OCI-LY7 (cell line): ENCODE measurements at regions not wholly inside any gene's neighbourhood (a gene's known extent, or its start where the extent isn't known, plus 50 kb on each side); places are given as distances from the start of the nearest gene placed in this dataset.

Source experiments
- BruUV-seq: library from RNA; stranded (reverse); fragments of 400-500 nt; replicated peaks from 2 replicates; lab custom pipeline; 2021; lab: Mats Ljungman, UMichigan
- CTCF ChIA-PET: fragments of 300-600 bp; sonication (Branson Sonifier 250); formaldehyde crosslinking; loops from one replicate; lab custom pipeline; 2022; ENCODE audit warnings: antibody characterized with exemption; ENCODE audit not compliant: unreplicated experiment; lab: Charles Lee
- POLR2A ChIA-PET: fragments of 300-600 bp; sonication (Branson Sonifier 250); formaldehyde crosslinking; loops from one replicate; lab custom pipeline; 2022; ENCODE audit warnings: antibody characterized with exemption; lab: Charles Lee
- DNase-seq: peaks from one replicate; pipeline ENCODE4 v3.0.0-alpha.2; 2015; ENCODE audit warnings: low spot score
- H2AFZ ChIP-seq: fragments of 200-600 bp; sonication (generic), shearing (Covaris generic); 2 replicates; pipeline ENCODE4 v1.6.1; 2014; ENCODE audit warnings: mild to moderate bottlenecking, antibody characterized with exemption, low read length, moderate library complexity
- H3K27ac ChIP-seq: fragments of 200-600 bp; sonication (generic); 2 replicates; pipeline ENCODE4 v1.5.1; 2014; ENCODE audit warnings: mixed run types, low read depth, mild to moderate bottlenecking, moderate library complexity, low read length, inconsistent platforms; ENCODE audit not compliant: poor library complexity, severe bottlenecking
- H3K36me3 ChIP-seq: fragments of 200-600 bp; sonication (generic); 2 replicates; pipeline ENCODE4 v1.6.1; 2014; ENCODE audit warnings: mild to moderate bottlenecking, antibody characterized with exemption, low read length, moderate library complexity, mixed read lengths; ENCODE audit not compliant: insufficient read depth
- H3K4me1 ChIP-seq: fragments of 200-600 bp; sonication (generic); 2 replicates; pipeline ENCODE4 v1.5.1; 2014; ENCODE audit warnings: mild to moderate bottlenecking, low read length; ENCODE audit not compliant: insufficient read depth, poor library complexity, severe bottlenecking
- H3K4me2 ChIP-seq: fragments of 200-600 bp; sonication (generic); 2 replicates; pipeline ENCODE4 v1.6.1; 2014; ENCODE audit warnings: mild to moderate bottlenecking, low read length
- H3K4me3 ChIP-seq: fragments of 200-600 bp; sonication (generic); 2 replicates; pipeline ENCODE4 v1.5.1; 2014; ENCODE audit warnings: mild to moderate bottlenecking, low read depth, low read length; ENCODE audit not compliant: poor library complexity, severe bottlenecking
- H3K79me2 ChIP-seq: fragments of 200-600 bp; sonication (generic); 2 replicates; pipeline ENCODE4 v1.6.1; 2016; ENCODE audit warnings: low read depth, mild to moderate bottlenecking, low read length, moderate library complexity, mixed read lengths; ENCODE audit not compliant: insufficient read depth
- H3K9me2 ChIP-seq: fragments of 200-600 bp; sonication (generic); 2 replicates; pipeline ENCODE4 v1.6.1; 2016; ENCODE audit warnings: mild to moderate bottlenecking, low read length, mixed read lengths; ENCODE audit not compliant: insufficient read depth
- H3K9me3 ChIP-seq: fragments of 200-600 bp; sonication (generic); 2 replicates; pipeline ENCODE4 v1.6.1; 2014; ENCODE audit warnings: mild to moderate bottlenecking, mixed run types, low read length, mixed read lengths
- H4K20me1 ChIP-seq: fragments of 200-600 bp; sonication (generic); 2 replicates; pipeline ENCODE4 v1.6.1; 2014; ENCODE audit warnings: mild to moderate bottlenecking, antibody characterized with exemption, low read length, moderate library complexity, mixed read lengths; ENCODE audit not compliant: insufficient read depth
- EZH2phosphoT487 ChIP-seq: fragments of 200-600 bp; sonication (generic); IDR thresholded peaks from 2 replicates; pipeline ENCODE4 v1.6.1; 2018; ENCODE audit warnings: low read depth, borderline replicate concordance, mild to moderate bottlenecking, mixed run types, antibody characterized with exemption, low read length, moderate library complexity, mixed read lengths
- intact Hi-C: fragments of 100-400 bp; cut with micrococcal nuclease; formaldehyde crosslinking; loops from one replicate; pipeline ENCODE4 v1.10.0; 2022; ENCODE audit not compliant: unreplicated experiment
- TF ChIP-seq, protein P1 (sequence below): fragments of 200-600 bp; sonication (generic); conservative IDR thresholded peaks from 2 replicates; pipeline ENCODE4 v1.5.1; 2014; ENCODE audit warnings: mild to moderate bottlenecking, antibody characterized with exemption, low read length, moderate library complexity, mixed read lengths

GRCh38 chr4:19831644-19832285 lies 419.9 kb upstream of the SLIT2 start:
- TF ChIP-seq, protein P1, sequence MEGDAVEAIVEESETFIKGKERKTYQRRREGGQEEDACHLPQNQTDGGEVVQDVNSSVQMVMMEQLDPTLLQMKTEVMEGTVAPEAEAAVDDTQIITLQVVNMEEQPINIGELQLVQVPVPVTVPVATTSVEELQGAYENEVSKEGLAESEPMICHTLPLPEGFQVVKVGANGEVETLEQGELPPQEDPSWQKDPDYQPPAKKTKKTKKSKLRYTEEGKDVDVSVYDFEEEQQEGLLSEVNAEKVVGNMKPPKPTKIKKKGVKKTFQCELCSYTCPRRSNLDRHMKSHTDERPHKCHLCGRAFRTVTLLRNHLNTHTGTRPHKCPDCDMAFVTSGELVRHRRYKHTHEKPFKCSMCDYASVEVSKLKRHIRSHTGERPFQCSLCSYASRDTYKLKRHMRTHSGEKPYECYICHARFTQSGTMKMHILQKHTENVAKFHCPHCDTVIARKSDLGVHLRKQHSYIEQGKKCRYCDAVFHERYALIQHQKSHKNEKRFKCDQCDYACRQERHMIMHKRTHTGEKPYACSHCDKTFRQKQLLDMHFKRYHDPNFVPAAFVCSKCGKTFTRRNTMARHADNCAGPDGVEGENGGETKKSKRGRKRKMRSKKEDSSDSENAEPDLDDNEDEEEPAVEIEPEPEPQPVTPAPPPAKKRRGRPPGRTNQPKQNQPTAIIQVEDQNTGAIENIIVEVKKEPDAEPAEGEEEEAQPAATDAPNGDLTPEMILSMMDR, result no peak
- TF ChIP-seq EZH2phosphoT487, result no peak
- Histone ChIP-seq H3K27ac (no peak overlapping the region), H3K9me3 (no peaks in the 10 kb centered on the region), H4K20me1 (no peaks in the 10 kb centered on the region), H3K4me3 (no peak overlapping the region), H3K79me2 (no peaks in the 10 kb centered on the region), H3K36me3 (no peaks in the 10 kb centered on the region), H3K4me2 (no peak overlapping the region), H3K4me1 (no peaks in the 10 kb centered on the region), H3K9me2 (no peaks in the 10 kb centered on the region), H2AFZ (no peak overlapping the region)
- BruUV-seq, result no TSS peak
- ChIA-PET POLR2A (interaction anchor here (1.1 kb wide), 1 partner anchor 17 kb away, joined by 5 read pairs; no protein-coding TSS in a partner anchor), CTCF (no interaction called here)
- no peak for DNase-seq
- intact Hi-C loops, result no loop called here

GRCh38 chr4:19829101-19829500 lies 422.6 kb upstream of the SLIT2 start:
- H3K4me3 ChIP-seq, result no peak overlapping the region
- ChIA-PET POLR2A (no interaction called here), CTCF (no interaction called here)
- H3K36me3 ChIP-seq, result no peaks in the 10 kb centered on the region
- H3K4me1 ChIP-seq, result no peaks in the 10 kb centered on the region
- no peak overlapping the region for H3K4me2 ChIP-seq
- no peaks in the 10 kb centered on the region for H3K9me3 ChIP-seq
- no TSS peak for BruUV-seq
- intact Hi-C loops, result no loop called here
- H3K9me2 ChIP-seq, result no peaks in the 10 kb centered on the region
- no peak overlapping the region for H3K27ac ChIP-seq
- no peaks in the 10 kb centered on the region for H4K20me1 ChIP-seq
- H3K79me2 ChIP-seq, result no peaks in the 10 kb centered on the region
- TF ChIP-seq, protein P1, result no peak
- TF ChIP-seq EZH2phosphoT487, result no peak
- no peak for DNase-seq
- H2AFZ ChIP-seq, result no peak overlapping the region

- DNase-seq, result no peak
- Histone ChIP-seq H3K79me2 (no peaks in the 10 kb centered on the region), H3K4me1 (no peaks in the 10 kb centered on the region), H3K9me3 (no peaks in the 10 kb centered on the region), H3K36me3 (no peaks in the 10 kb centered on the region), H3K27ac (no peak overlapping the region), H3K4me3 (no peak overlapping the region), H3K9me2 (no peaks in the 10 kb centered on the region), H2AFZ (no peak overlapping the region), H3K4me2 (no peak overlapping the region), H4K20me1 (no peaks in the 10 kb centered on the region)
- intact Hi-C loops, result no loop called here
- BruUV-seq, result no TSS peak
- POLR2A ChIA-PET, result interaction anchor here (0.6 to 1.1 kb wide), 2 partner anchors 32 to 59 kb away, joined by 3 read pairs; no protein-coding TSS in a partner anchor
- TF ChIP-seq EZH2phosphoT487, result no peak
- TF ChIP-seq, protein P1, result no peak
- CTCF ChIA-PET, result no interaction called here
Observed at GRCh38 chr4:19823781-19824180, 427.9 kb upstream of the SLIT2 start.
